Cardiac fibroblast (primary cell): ENCODE measurements at regions not wholly inside any gene's neighbourhood (a gene's known extent, or its start where the extent isn't known, plus 50 kb on each side); places are given as distances from the start of the nearest gene placed in this dataset.

Experiments
- DNase-seq, 2 donors: peaks; one replicate each; pipeline versions ENCODE4 v3.0.0 to v3.0.0-alpha.2; 2010; ENCODE audit warnings: low read depth in 2 of 2
- H3K4me3 ChIP-seq, 2 donors: replicated peaks in 1 of 2; 1 replicate in 1 of 2; 2 replicates in 1 of 2; pipeline ENCODE4 v1.5.1; 2011; ENCODE audit warnings: low read depth in 2 of 2, low read length in 2 of 2, mild to moderate bottlenecking in 2 of 2, moderate library complexity in 1 of 2
- CTCF ChIP-seq: IDR thresholded peaks from one replicate; pipeline ENCODE4 v1.5.1; 2011; ENCODE audit warnings: low read depth, mild to moderate bottlenecking, low read length, inconsistent platforms

- TF ChIP-seq CTCF: no peak
- H3K4me3 ChIP-seq: no peak overlapping the region
- no peak for DNase-seq
Measured at GRCh38 chr17:37844977-37845293, 79.3 kb upstream of the TBC1D3K start.

GRCh38 chr17:37844158-37844976 is 79.8 kb upstream of the TBC1D3K start:
- TF ChIP-seq CTCF: peak; percentile 95
- peak; percentile 54 to 59 for DNase-seq
- H3K4me3 ChIP-seq: peak overlapping the region in 1 of 2 donors; percentile 21

GRCh38 chr17:37842401-37842800 is 81.8 kb upstream of the TBC1D3K start:
- no peak overlapping the region for H3K4me3 ChIP-seq
- no peak for TF ChIP-seq CTCF
- no peak for DNase-seq

- DNase-seq: no peak
- no peak for TF ChIP-seq CTCF
- no peak overlapping the region for H3K4me3 ChIP-seq
Measured at GRCh38 chr17:37841232-37841631, 83.0 kb upstream of the TBC1D3K start.

GRCh38 chr17:37840576-37840975 is 83.6 kb upstream of the TBC1D3K start:
- no peak for DNase-seq
- no peak overlapping the region for H3K4me3 ChIP-seq
- no peak for TF ChIP-seq CTCF

- DNase-seq: no peak
- H3K4me3 ChIP-seq: no peak overlapping the region
- no peak for TF ChIP-seq CTCF
Measured at GRCh38 chr17:37839196-37839978, 84.8 kb upstream of the TBC1D3K start.
